ENCODE measurements at regions not wholly inside any gene's neighbourhood (a gene's known extent, or its start where the extent isn't known, plus 50 kb on each side); places are given as distances from the start of the nearest gene placed in this dataset.

DNA sequence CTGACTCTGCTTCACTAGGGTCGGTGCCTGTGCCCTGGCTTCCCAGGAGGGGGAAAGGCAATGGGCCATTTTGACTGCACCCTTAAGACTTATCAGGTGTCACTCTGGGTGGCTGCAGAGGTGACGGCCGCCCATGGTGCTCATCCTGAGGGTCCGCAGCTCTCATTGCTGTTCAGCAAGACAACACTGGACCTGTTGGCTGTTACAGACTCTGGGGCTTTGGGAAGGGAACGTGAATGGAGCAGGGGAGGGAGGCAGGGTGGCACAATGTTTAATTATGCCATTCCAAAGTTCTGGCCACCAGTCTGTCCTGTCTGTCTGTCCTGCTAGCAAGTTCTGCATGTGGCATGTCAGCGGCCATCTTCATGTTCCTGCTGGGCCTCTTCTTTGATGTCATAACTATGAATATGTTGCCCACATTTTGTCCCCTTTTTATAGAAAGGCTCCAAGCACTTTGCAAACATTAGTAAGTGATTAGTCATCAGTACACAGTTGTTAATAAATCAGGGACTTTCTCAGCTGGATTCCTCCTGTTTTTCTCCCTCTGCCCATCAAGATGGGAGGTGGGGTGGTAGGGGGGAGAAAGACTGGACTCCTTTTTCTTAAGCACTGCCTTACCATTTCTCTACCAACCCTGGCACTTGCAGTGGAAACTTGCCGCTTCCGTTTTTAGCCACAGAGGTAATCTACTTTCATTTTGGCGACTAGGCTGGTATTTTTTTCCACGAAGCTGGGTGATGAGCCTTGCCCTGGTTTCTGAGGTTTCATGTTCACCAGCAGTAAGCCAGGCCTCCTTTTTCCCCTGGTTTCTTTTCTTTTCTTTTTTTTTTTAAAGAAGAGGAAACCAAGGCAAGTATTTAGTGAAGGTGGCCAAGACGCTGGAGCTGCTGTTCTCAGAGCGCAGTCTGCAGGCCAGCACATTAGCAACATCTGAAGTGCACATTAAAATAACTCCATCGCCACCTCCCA, 88.6 kb upstream of the TRIM2 start:
- peaks cover 0 to 21% (median 9%) of the 10 kb centered on the region in 4 donors for H3K4me1 Mint-ChIP-seq
- Histone ChIP-seq H3K27me3 (ENCODE audit: control insufficient read depth, insufficient read depth, low read length) (no peaks in the 10 kb centered on the region), H3K4me3 (ENCODE audit: low read depth, low read length) (peak overlapping the region; percentile 63), H3K36me3 (ENCODE audit: control insufficient read depth, insufficient read depth, low read length) (no peaks in the 10 kb centered on the region), H3K4me1 (ENCODE audit: control insufficient read depth, insufficient read depth, low read length, poor library complexity, severe bottlenecking) (peaks cover 41% of the 10 kb centered on the region), H3K9me3 (ENCODE audit: control insufficient read depth in 2 of 2, low read length in 2 of 2) (no peaks in the 10 kb centered on the region), H3K27ac (ENCODE audit: insufficient read depth, low read length, poor library complexity, severe bottlenecking) (peak overlapping the region; percentile 83)
- H3K27me3 Mint-ChIP-seq: no peaks in the 10 kb centered on the region
- peak overlapping the region in 1 of 3 donors; percentile 98 for H3K27ac Mint-ChIP-seq
- no peaks in the 10 kb centered on the region for H3K36me3 Mint-ChIP-seq
- H3K4me3 Mint-ChIP-seq: peak overlapping the region in 2 of 4 donors; percentile 87 to 88
- H3K9me3 Mint-ChIP-seq: no peaks in the 10 kb centered on the region
- peak; percentile 73 to 79 for ATAC-seq (ENCODE audit: low read depth in 2 of 2)
- peak; percentile 49 to 96 (median 83) for DNase-seq

DNA sequence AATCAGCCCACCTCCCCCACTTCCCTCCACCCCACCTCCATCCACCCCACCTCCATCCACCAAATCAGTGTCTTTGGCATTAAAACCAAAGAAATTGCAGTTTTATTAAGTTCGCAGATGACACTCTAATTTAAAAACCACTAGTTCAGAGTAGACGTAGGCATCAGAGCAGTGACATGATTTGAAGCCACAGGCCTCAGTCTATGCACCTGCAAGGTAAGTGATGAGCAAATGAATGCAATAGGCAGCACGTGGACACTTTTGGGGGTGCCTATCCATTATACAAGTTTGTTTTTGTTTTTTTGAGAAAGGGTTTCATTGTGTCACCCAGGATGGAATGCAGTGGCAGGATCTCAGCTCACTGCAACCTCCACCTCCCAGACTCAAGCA, 88.0 kb upstream of the TRIM2 start:
- H3K4me1 ChIP-seq (ENCODE audit: control insufficient read depth, insufficient read depth, low read length, poor library complexity, severe bottlenecking): peaks cover 41% of the 10 kb centered on the region

DNA sequence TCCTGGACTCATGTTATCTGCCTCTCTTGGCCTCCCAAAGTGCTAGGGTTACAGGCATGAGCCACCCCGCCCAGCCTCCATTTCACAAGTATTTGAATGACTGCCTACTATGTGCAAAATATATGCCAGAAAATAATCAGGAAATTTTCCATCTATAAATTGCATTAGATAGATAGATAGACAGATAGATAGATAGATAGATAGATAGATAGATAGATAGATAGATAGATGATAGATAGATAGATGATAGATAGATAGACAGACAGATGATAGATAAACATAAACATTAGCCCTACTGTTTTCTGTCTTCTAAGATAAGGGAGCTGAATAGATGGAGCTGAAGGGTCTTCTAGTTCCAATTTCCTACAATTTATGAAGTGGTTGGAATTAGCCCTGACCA, 87.4 kb upstream of the TRIM2 start:
- no peaks in the 10 kb centered on the region for H3K36me3 ChIP-seq (ENCODE audit: control insufficient read depth, insufficient read depth, low read length)
- DNase-seq: no peak
- ATAC-seq (ENCODE audit: low read depth in 2 of 2): no peak
- no peaks in the 10 kb centered on the region for H3K27me3 Mint-ChIP-seq
- peak overlapping the region in 2 of 4 donors; percentile 12 to 87 for H3K4me3 Mint-ChIP-seq
- H3K4me1 ChIP-seq (ENCODE audit: control insufficient read depth, insufficient read depth, low read length, poor library complexity, severe bottlenecking): peaks cover 41% of the 10 kb centered on the region
- peak overlapping the region in 1 of 3 donors; percentile 98 for H3K27ac Mint-ChIP-seq
- no peaks in the 10 kb centered on the region for H3K36me3 Mint-ChIP-seq
- H3K9me3 ChIP-seq (ENCODE audit: control insufficient read depth in 2 of 2, low read length in 2 of 2): no peaks in the 10 kb centered on the region
- no peaks in the 10 kb centered on the region for H3K9me3 Mint-ChIP-seq
- no peaks in the 10 kb centered on the region for H3K27me3 ChIP-seq (ENCODE audit: control insufficient read depth, insufficient read depth, low read length)
- H3K4me1 Mint-ChIP-seq: peaks cover 0 to 21% (median 9%) of the 10 kb centered on the region in 4 donors
- H3K4me3 ChIP-seq (ENCODE audit: low read depth, low read length): peak overlapping the region; percentile 63
- peak overlapping the region; percentile 83 for H3K27ac ChIP-seq (ENCODE audit: insufficient read depth, low read length, poor library complexity, severe bottlenecking)

More for the DNA sequence above, 88.0 kb upstream of the TRIM2 start:
- H3K9me3 ChIP-seq (ENCODE audit: control insufficient read depth in 2 of 2, low read length in 2 of 2): no peaks in the 10 kb centered on the region
- H3K27me3 ChIP-seq (ENCODE audit: control insufficient read depth, insufficient read depth, low read length): no peaks in the 10 kb centered on the region
- peak overlapping the region; percentile 83 for H3K27ac ChIP-seq (ENCODE audit: insufficient read depth, low read length, poor library complexity, severe bottlenecking)
- Mint-ChIP-seq H3K27me3 (no peaks in the 10 kb centered on the region), H3K36me3 (no peaks in the 10 kb centered on the region), H3K27ac (peak overlapping the region in 1 of 3 donors; percentile 98), H3K9me3 (no peaks in the 10 kb centered on the region), H3K4me1 (peaks cover 0 to 21% (median 9%) of the 10 kb centered on the region in 4 donors), H3K4me3 (peak overlapping the region in 2 of 4 donors; percentile 87 to 88)
- DNase-seq: peak in 1 of 3 donors; percentile 62
- peak; percentile 23 to 35 for ATAC-seq (ENCODE audit: low read depth in 2 of 2)
- H3K36me3 ChIP-seq (ENCODE audit: control insufficient read depth, insufficient read depth, low read length): no peaks in the 10 kb centered on the region
- peak overlapping the region; percentile 63 for H3K4me3 ChIP-seq (ENCODE audit: low read depth, low read length)

DNA sequence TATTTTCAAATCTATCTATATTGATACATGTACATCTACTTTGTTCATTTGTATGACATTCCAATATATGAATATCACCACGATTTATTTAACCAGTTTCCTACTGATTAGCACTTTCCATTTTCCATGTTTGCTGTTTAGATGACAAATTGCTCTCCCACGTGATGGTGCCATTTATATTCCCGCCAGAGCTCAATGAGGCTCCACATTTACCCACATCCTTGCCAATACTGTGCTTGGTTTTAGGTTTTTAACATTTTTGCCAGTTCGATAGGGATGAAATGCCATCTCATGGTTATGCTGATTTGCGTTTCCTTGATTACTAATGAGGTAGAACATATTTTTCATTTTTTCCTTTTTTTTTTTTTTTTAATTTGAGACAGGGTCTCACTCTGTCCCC, 86.7 kb upstream of the TRIM2 start:
- no peaks in the 10 kb centered on the region for H3K36me3 ChIP-seq (ENCODE audit: control insufficient read depth, insufficient read depth, low read length)
- H3K27ac ChIP-seq (ENCODE audit: insufficient read depth, low read length, poor library complexity, severe bottlenecking): no peak overlapping the region
- no peaks in the 10 kb centered on the region for H3K9me3 Mint-ChIP-seq
- H3K4me1 ChIP-seq (ENCODE audit: control insufficient read depth, insufficient read depth, low read length, poor library complexity, severe bottlenecking): peaks cover 41% of the 10 kb centered on the region
- H3K4me3 ChIP-seq (ENCODE audit: low read depth, low read length): no peak overlapping the region
- H3K36me3 Mint-ChIP-seq: no peaks in the 10 kb centered on the region
- no peaks in the 10 kb centered on the region for H3K27me3 Mint-ChIP-seq
- DNase-seq (no peak), ATAC-seq (ENCODE audit: low read depth in 2 of 2) (no peak)
- H3K4me1 Mint-ChIP-seq: peaks cover 0 to 21% (median 9%) of the 10 kb centered on the region in 4 donors
- peak overlapping the region in 1 of 4 donors; percentile 9 for H3K4me3 Mint-ChIP-seq
- H3K27me3 ChIP-seq (ENCODE audit: control insufficient read depth, insufficient read depth, low read length): no peaks in the 10 kb centered on the region
- H3K27ac Mint-ChIP-seq: no peak overlapping the region
- H3K9me3 ChIP-seq (ENCODE audit: control insufficient read depth in 2 of 2, low read length in 2 of 2): no peaks in the 10 kb centered on the region

DNA sequence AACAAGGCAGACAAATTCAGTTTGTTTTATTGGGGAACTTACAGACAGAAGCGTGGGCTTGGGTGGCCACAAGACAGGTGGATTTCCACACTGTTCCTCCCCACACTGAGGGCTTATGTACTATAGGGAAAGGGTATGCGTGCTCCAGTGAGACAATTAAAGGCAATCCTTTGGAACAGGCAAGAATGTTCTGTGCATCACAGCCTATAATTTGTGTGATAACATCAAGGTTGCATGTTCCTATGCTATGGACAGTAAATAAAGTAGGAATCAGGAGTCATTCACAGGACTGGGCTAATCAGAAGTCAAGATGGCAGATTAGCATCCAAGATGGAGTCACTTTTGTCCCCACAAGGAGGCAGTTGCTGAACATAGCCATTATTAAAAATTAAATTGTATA, 84.6 kb upstream of the TRIM2 start:
- Mint-ChIP-seq H3K27ac (no peak overlapping the region), H3K9me3 (no peaks in the 10 kb centered on the region), H3K36me3 (no peaks in the 10 kb centered on the region), H3K4me1 (peaks cover 0 to 21% (median 9%) of the 10 kb centered on the region in 4 donors), H3K27me3 (no peaks in the 10 kb centered on the region), H3K4me3 (no peak overlapping the region)
- no peak for DNase-seq
- ATAC-seq (ENCODE audit: low read depth in 2 of 2): no peak
- no peaks in the 10 kb centered on the region for H3K36me3 ChIP-seq (ENCODE audit: control insufficient read depth, insufficient read depth, low read length)
- no peak overlapping the region for H3K27ac ChIP-seq (ENCODE audit: insufficient read depth, low read length, poor library complexity, severe bottlenecking)
- no peak overlapping the region for H3K4me3 ChIP-seq (ENCODE audit: low read depth, low read length)
- H3K9me3 ChIP-seq (ENCODE audit: control insufficient read depth in 2 of 2, low read length in 2 of 2): no peaks in the 10 kb centered on the region
- no peaks in the 10 kb centered on the region for H3K27me3 ChIP-seq (ENCODE audit: control insufficient read depth, insufficient read depth, low read length)
- H3K4me1 ChIP-seq (ENCODE audit: control insufficient read depth, insufficient read depth, low read length, poor library complexity, severe bottlenecking): peaks cover 26% of the 10 kb centered on the region

DNA sequence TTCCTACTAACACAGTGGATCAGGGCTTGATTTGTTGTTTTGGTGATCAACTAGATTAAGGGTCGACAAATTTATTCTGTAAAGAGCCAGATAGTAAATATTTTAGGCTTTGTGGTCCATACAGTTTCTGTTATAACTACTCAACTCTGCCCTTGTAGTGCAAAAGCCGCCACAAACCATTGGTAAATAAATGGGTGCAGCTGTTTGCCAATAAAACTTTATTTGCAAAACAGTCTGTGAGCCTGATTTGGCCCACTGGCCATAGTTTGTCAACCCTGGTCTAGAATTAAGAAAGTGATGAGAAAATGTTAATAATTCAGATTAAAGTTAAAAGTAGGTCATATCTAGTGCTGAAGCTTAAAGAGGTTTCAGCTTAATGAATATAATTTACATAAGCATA, 84.0 kb upstream of the TRIM2 start:
- Mint-ChIP-seq H3K4me3 (no peak overlapping the region), H3K4me1 (peaks cover 0 to 21% (median 9%) of the 10 kb centered on the region in 4 donors), H3K9me3 (no peaks in the 10 kb centered on the region), H3K27ac (no peak overlapping the region), H3K27me3 (no peaks in the 10 kb centered on the region), H3K36me3 (no peaks in the 10 kb centered on the region)
- Histone ChIP-seq H3K9me3 (ENCODE audit: control insufficient read depth in 2 of 2, low read length in 2 of 2) (no peaks in the 10 kb centered on the region), H3K4me3 (ENCODE audit: low read depth, low read length) (no peak overlapping the region), H3K4me1 (ENCODE audit: control insufficient read depth, insufficient read depth, low read length, poor library complexity, severe bottlenecking) (peaks cover 20% of the 10 kb centered on the region), H3K27ac (ENCODE audit: insufficient read depth, low read length, poor library complexity, severe bottlenecking) (no peak overlapping the region), H3K27me3 (ENCODE audit: control insufficient read depth, insufficient read depth, low read length) (no peaks in the 10 kb centered on the region), H3K36me3 (ENCODE audit: control insufficient read depth, insufficient read depth, low read length) (no peaks in the 10 kb centered on the region)
- DNase-seq (no peak), ATAC-seq (ENCODE audit: low read depth in 2 of 2) (no peak)

DNA sequence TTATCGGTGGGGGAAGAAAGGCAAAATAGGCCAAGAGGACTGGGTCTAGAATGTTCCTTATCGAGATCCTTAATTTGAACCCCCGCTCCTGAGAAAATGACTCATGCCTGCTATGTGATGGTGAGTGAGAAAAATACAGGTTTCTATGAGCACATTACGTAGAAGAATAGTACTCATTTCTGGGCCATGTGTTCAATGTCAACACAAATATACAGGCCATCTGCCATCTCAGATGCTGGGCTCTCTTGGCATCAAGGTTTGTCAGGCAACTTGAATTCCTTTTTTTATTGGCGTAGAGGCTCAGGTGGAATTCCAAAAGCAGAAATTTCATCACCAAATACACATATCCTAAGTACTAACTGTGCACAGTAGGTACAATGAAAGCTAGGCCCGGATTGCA, 81.4 kb upstream of the TRIM2 start:
- Mint-ChIP-seq H3K4me1 (peaks cover 0 to 3% (median 2%) of the 10 kb centered on the region in 4 donors), H3K27ac (peak overlapping the region in 1 of 3 donors; percentile 39), H3K27me3 (no peaks in the 10 kb centered on the region), H3K9me3 (no peaks in the 10 kb centered on the region), H3K36me3 (no peaks in the 10 kb centered on the region), H3K4me3 (no peak overlapping the region)
- no peaks in the 10 kb centered on the region for H3K4me1 ChIP-seq (ENCODE audit: control insufficient read depth, insufficient read depth, low read length, poor library complexity, severe bottlenecking)
- DNase-seq (no peak), ATAC-seq (ENCODE audit: low read depth in 2 of 2) (no peak)
- H3K27ac ChIP-seq (ENCODE audit: insufficient read depth, low read length, poor library complexity, severe bottlenecking): no peak overlapping the region
- no peaks in the 10 kb centered on the region for H3K9me3 ChIP-seq (ENCODE audit: control insufficient read depth in 2 of 2, low read length in 2 of 2)
- no peaks in the 10 kb centered on the region for H3K27me3 ChIP-seq (ENCODE audit: control insufficient read depth, insufficient read depth, low read length)
- H3K36me3 ChIP-seq (ENCODE audit: control insufficient read depth, insufficient read depth, low read length): no peaks in the 10 kb centered on the region
- H3K4me3 ChIP-seq (ENCODE audit: low read depth, low read length): no peak overlapping the region
